Sigmoid colon (tissue), 6 donors: ENCODE measurements at regions not wholly inside any gene's neighbourhood (a gene's known extent, or its start where the extent isn't known, plus 50 kb on each side); places are given as distances from the start of the nearest gene placed in this dataset.

Experiments
- DNase-seq: peaks from one replicate; pipeline ENCODE4 v3.0.0-alpha.2; 2019
- H3K27ac ChIP-seq, 4 donors: fragments of 200-600 bp; sonication (generic); one replicate each; pipeline ENCODE4 v1.5.1; 2016 to 2019; ENCODE audit warnings: mild to moderate bottlenecking in 1 of 4
- H3K27me3 ChIP-seq, 3 donors: fragments of 200-600 bp; sonication (generic); one replicate each; pipeline ENCODE4 v1.5.1; 2019; ENCODE audit warnings: mild to moderate bottlenecking in 1 of 3
- H3K36me3 ChIP-seq, 4 donors: fragments of 200-600 bp; sonication (generic); one replicate each; pipeline ENCODE4 v1.5.1; 2016 to 2019
- H3K4me1 ChIP-seq, 4 donors: fragments of 200-600 bp; sonication (generic); one replicate each; pipeline ENCODE4 v1.5.1; 2017 to 2019
- H3K4me3 ChIP-seq, 4 donors: fragments of 200-600 bp; sonication (generic); one replicate each; pipeline ENCODE4 v1.5.1; 2017 to 2019; ENCODE audit warnings: mild to moderate bottlenecking in 2 of 4, moderate library complexity in 1 of 4
- H3K9me3 ChIP-seq, 4 donors: fragments of 200-600 bp in 3 of 4; sonication (generic) in 3 of 4; one replicate each; pipeline versions ENCODE4 v1.5.1 to v1.6.1; 2013 to 2019
- EP300 ChIP-seq, 4 donors: sonication (generic); formaldehyde crosslinking; IDR thresholded peaks; one replicate each; pipeline ENCODE4 v1.6.1; 2017; ENCODE audit warnings: antibody characterized with exemption in 4 of 4
- POLR2A ChIP-seq, 2 donors: fragments of 450-650 bp; IDR thresholded peaks; one replicate each; pipeline ENCODE4 v1.6.1; 2016; ENCODE audit warnings: antibody characterized with exemption in 2 of 2, mild to moderate bottlenecking in 2 of 2, moderate library complexity in 2 of 2
- POLR2AphosphoS5 ChIP-seq, 4 donors: sonication (generic); formaldehyde crosslinking; IDR thresholded peaks; one replicate each; pipeline ENCODE4 v1.6.1; 2017; ENCODE audit warnings: antibody characterized with exemption in 4 of 4
- WGBS, 2 donors: extraction: QIAGEN DNeasy Blood & Tissue Kit; methylation state at CpG; one replicate each; pipeline ENCODE4 v1.1.7; 2013; 5-methylcytosine and 5-hydroxymethylcytosine counted together
- intact Hi-C: fragments of 100-400 bp; cut with DNase I; formaldehyde crosslinking; loops from one replicate; pipeline ENCODE4 v1.15.1; 2023
- TF ChIP-seq, protein P1 (sequence below), 4 experiments: fragments of 450-650 bp in 3 of 4; fragments of 200-600 bp in 1 of 4; IDR thresholded peaks; one replicate each; pipeline ENCODE4 v1.5.1; 2016 to 2019; ENCODE audit warnings: antibody characterized with exemption in 4 of 4, mild to moderate bottlenecking in 3 of 4, moderate library complexity in 2 of 4
- donor health status: healthy with polysubstance abuse.
- donor health status: healthy.

DNA sequence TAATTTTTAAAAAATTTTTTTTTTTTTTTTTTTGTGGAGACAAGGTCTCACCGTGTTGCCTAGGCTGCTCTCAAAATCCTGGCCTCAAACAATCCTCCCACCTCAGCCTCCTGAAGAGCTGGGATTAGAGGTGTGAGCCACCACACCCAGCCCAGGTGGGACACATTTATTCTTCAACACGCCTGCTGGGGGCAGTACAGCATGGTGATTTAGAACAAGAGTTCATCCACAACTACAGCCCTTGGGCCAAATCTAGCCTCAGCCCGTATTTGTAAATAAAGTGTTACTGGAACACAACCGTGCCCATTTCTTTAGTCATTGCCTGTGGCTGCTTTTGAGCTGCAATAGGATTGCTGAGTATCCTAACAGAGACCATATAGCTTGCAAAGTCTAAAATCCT is 92.8 kb downstream of the KATNIP start:
- no peak for DNase-seq
- intact Hi-C loops = no loop called here

DNA sequence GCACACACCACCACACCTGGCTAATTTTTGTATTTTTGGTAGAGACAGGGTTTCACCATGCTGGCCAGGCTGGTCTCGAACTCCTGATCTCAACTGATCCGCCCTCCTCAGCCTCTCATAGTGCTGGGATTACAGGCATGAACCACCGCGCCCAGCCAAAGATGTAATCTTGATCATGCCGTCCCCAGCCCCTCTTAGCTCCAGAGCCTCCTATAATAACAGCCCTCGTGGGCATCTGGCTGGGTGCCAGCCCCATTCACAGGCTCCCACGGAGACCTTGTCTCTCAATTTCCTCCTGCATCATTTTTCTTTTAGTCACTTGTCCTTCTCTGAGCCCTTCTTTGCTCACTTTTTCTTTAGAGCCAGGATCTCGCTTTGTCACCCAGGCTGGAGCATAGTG is 94.2 kb downstream of the KATNIP start:
- Histone ChIP-seq H3K4me1 (no peaks in the 10 kb centered on the region), H3K27me3 (no peaks in the 10 kb centered on the region), H3K27ac (no peak overlapping the region), H3K4me3 (no peak overlapping the region), H3K36me3 (peaks cover 0 to 10% (median 3%) of the 10 kb centered on the region in 4 donors), H3K9me3 (no peaks in the 10 kb centered on the region)
- intact Hi-C loops = no loop called here
- WGBS, 2 donors = 90 to 92% methylated on average over 8 of the region's 8 CpGs
- no peak for DNase-seq
- TF ChIP-seq EP300 (IDR thresholded peaks at IDR 0.05) (no peak), POLR2AphosphoS5 (IDR thresholded peaks at IDR 0.05) (no peak), POLR2A (IDR thresholded peaks at IDR 0.05) (no peak)
- TF ChIP-seq, protein P1, sequence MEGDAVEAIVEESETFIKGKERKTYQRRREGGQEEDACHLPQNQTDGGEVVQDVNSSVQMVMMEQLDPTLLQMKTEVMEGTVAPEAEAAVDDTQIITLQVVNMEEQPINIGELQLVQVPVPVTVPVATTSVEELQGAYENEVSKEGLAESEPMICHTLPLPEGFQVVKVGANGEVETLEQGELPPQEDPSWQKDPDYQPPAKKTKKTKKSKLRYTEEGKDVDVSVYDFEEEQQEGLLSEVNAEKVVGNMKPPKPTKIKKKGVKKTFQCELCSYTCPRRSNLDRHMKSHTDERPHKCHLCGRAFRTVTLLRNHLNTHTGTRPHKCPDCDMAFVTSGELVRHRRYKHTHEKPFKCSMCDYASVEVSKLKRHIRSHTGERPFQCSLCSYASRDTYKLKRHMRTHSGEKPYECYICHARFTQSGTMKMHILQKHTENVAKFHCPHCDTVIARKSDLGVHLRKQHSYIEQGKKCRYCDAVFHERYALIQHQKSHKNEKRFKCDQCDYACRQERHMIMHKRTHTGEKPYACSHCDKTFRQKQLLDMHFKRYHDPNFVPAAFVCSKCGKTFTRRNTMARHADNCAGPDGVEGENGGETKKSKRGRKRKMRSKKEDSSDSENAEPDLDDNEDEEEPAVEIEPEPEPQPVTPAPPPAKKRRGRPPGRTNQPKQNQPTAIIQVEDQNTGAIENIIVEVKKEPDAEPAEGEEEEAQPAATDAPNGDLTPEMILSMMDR (IDR thresholded peaks at IDR 0.05) = no peak

More for the DNA sequence above, 92.8 kb downstream of the KATNIP start:
- Histone ChIP-seq H3K27ac (no peak overlapping the region), H3K4me1 (no peaks in the 10 kb centered on the region), H3K27me3 (no peaks in the 10 kb centered on the region), H3K9me3 (no peaks in the 10 kb centered on the region), H3K36me3 (no peaks in the 10 kb centered on the region), H3K4me3 (no peak overlapping the region)
- WGBS, 2 donors = 82 to 88% methylated on average over 4 of the region's 4 CpGs
- no peak for TF ChIP-seq EP300 (IDR thresholded peaks at IDR 0.05)
- TF ChIP-seq POLR2A (IDR thresholded peaks at IDR 0.05) = no peak
- TF ChIP-seq POLR2AphosphoS5 (IDR thresholded peaks at IDR 0.05) = no peak
- TF ChIP-seq, protein P1 (IDR thresholded peaks at IDR 0.05) = no peak

- H3K27ac ChIP-seq = no peak overlapping the region
- DNase-seq = no peak
- no peaks in the 10 kb centered on the region for H3K4me1 ChIP-seq
- no peak overlapping the region for H3K4me3 ChIP-seq
- WGBS, 2 donors = 94 to 99% methylated on average over 5 of the region's 5 CpGs
- H3K36me3 ChIP-seq = peaks cover 0 to 10% (median 3%) of the 10 kb centered on the region in 4 donors
- intact Hi-C loops = no loop called here
- no peaks in the 10 kb centered on the region for H3K9me3 ChIP-seq
- no peak for TF ChIP-seq POLR2AphosphoS5 (IDR thresholded peaks at IDR 0.05)
- TF ChIP-seq, protein P1 (IDR thresholded peaks at IDR 0.05) = no peak
- TF ChIP-seq EP300 (IDR thresholded peaks at IDR 0.05) = no peak
- TF ChIP-seq POLR2A (IDR thresholded peaks at IDR 0.05) = no peak
- H3K27me3 ChIP-seq = no peaks in the 10 kb centered on the region
These were observed 95.5 kb downstream of the KATNIP start for GRCh38 chr16:27645396-27645795.

DNA sequence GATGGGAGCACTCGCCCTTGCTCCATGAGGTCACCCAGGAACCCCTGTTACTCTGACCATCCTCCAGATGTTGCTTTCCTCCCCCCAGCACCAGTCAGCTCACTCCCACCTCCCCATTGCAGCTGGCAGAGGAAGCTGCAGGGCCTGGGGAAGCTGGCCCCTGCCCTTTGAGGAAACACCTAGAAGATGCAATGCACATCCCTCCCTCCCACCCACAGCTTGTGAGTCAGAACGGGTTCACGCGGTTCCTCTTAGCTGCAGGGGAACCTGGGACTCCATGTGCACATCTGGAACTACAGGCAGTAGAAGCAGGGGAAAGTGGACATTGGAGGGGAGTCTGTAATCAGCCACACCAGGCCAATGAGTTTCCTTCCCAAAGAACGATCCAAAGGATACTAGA is 96.9 kb downstream of the KATNIP start:
- TF ChIP-seq, protein P1 (IDR thresholded peaks at IDR 0.05) = no peak
- H3K4me3 ChIP-seq = no peak overlapping the region
- WGBS, 2 donors = 76 to 91% methylated on average over 5 of the region's 5 CpGs
- peaks cover 0 to 14% (median 3%) of the 10 kb centered on the region in 4 donors for H3K36me3 ChIP-seq
- no peak overlapping the region for H3K27ac ChIP-seq
- no peak for DNase-seq
- H3K4me1 ChIP-seq = no peaks in the 10 kb centered on the region
- no peaks in the 10 kb centered on the region for H3K9me3 ChIP-seq
- no peaks in the 10 kb centered on the region for H3K27me3 ChIP-seq
- intact Hi-C loops = no loop called here

DNA sequence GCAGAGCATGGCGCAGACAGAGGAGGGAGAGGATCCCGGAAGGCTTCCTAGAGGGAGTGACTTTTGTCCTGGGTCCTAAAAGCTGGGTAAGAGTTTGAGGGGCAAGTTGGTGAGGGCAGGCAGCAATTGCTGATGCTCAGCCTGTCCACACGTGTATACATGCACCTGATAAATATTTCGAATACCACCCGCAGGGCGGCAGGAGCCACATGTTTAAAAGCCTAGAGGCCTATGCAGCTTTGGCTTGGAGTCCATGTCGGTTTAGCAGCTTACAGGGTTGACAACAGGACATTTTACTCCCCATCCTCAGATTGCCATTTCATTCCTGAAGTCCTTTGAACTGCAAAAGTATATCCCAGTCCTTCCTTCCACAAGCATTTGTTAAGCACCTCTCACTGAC is 99.1 kb downstream of the KATNIP start:
- Histone ChIP-seq H3K27me3 (no peaks in the 10 kb centered on the region), H3K4me3 (no peak overlapping the region), H3K36me3 (peaks cover 0 to 14% (median 3%) of the 10 kb centered on the region in 4 donors), H3K4me1 (no peaks in the 10 kb centered on the region), H3K9me3 (no peaks in the 10 kb centered on the region), H3K27ac (no peak overlapping the region)
- DNase-seq = no peak
- TF ChIP-seq EP300 (IDR thresholded peaks at IDR 0.05) (no peak), POLR2A (IDR thresholded peaks at IDR 0.05) (no peak), POLR2AphosphoS5 (IDR thresholded peaks at IDR 0.05) (no peak)
- TF ChIP-seq, protein P1 (IDR thresholded peaks at IDR 0.05) = no peak
- 96 to 97% methylated on average over 7 of the region's 7 CpGs for WGBS, 2 donors
- intact Hi-C loops = no loop called here
